DOHH2 (cell line): ENCODE measurements at regions not wholly inside any gene's neighbourhood (a gene's known extent, or its start where the extent isn't known, plus 50 kb on each side); places are given as distances from the start of the nearest gene placed in this dataset.

ENCODE experiments used
- H3F3A ChIP-seq: fragments of 200-600 bp; sonication (generic), shearing (Covaris generic); 2 replicates; pipeline ENCODE4 v1.6.0; 2016; ENCODE audit warnings: antibody characterized with exemption, mild to moderate bottlenecking; ENCODE audit not compliant: control insufficient read depth, insufficient read depth
- H3K27ac ChIP-seq: fragments of 200-600 bp; sonication (generic); 2 replicates; pipeline ENCODE4 v1.5.1; 2014; ENCODE audit warnings: low read depth, mild to moderate bottlenecking, low read length, moderate library complexity
- H3K27me3 ChIP-seq: fragments of 200-600 bp; sonication (generic); 2 replicates; pipeline ENCODE4 v1.6.1; 2014; ENCODE audit warnings: mild to moderate bottlenecking, low read length, mixed read lengths; ENCODE audit not compliant: control insufficient read depth
- H3K36me3 ChIP-seq: fragments of 200-600 bp; sonication (generic); 2 replicates; pipeline ENCODE4 v1.6.1; 2014; ENCODE audit warnings: mild to moderate bottlenecking, low read length, moderate library complexity, mixed read lengths; ENCODE audit not compliant: control insufficient read depth
- H3K4me1 ChIP-seq: fragments of 200-600 bp; sonication (generic); 2 replicates; pipeline ENCODE4 v1.6.1; 2014; ENCODE audit warnings: mild to moderate bottlenecking, low read length, mixed read lengths; ENCODE audit not compliant: control insufficient read depth
- H3K4me2 ChIP-seq: fragments of 200-600 bp; sonication (generic); 2 replicates; pipeline ENCODE4 v1.6.0; 2014; ENCODE audit warnings: mild to moderate bottlenecking, low read length, moderate library complexity
- H3K4me3 ChIP-seq: fragments of 200-600 bp; sonication (generic); 2 replicates; pipeline ENCODE4 v1.5.1; 2014; ENCODE audit warnings: mild to moderate bottlenecking, low read length, mixed read lengths
- H3K79me2 ChIP-seq: fragments of 200-600 bp; sonication (generic); 2 replicates; pipeline ENCODE4 v1.6.1; 2014; ENCODE audit warnings: mild to moderate bottlenecking, low read length, mixed read lengths; ENCODE audit not compliant: control insufficient read depth
- H3K9me2 ChIP-seq: fragments of 200-600 bp; sonication (generic); replicated peaks from 2 replicates; pipeline ENCODE4 v1.6.1; 2014; ENCODE audit warnings: mild to moderate bottlenecking, low read length, mixed read lengths; ENCODE audit not compliant: control insufficient read depth
- H3K9me3 ChIP-seq: fragments of 200-600 bp; sonication (generic); 2 replicates; pipeline ENCODE4 v1.6.1; 2014; ENCODE audit warnings: antibody characterized with exemption, low read length, mixed read lengths; ENCODE audit not compliant: control insufficient read depth, insufficient read depth
- H4K20me1 ChIP-seq: fragments of 200-600 bp; sonication (generic); 2 replicates; pipeline ENCODE4 v1.6.0; 2014; ENCODE audit warnings: low read depth, mild to moderate bottlenecking, antibody characterized with exemption, low read length, moderate library complexity; ENCODE audit not compliant: control insufficient read depth, insufficient read depth
- EZH2phosphoT487 ChIP-seq: fragments of 200-600 bp; sonication (generic); IDR thresholded peaks from 2 replicates; pipeline ENCODE4 v1.6.1; 2017; ENCODE audit warnings: borderline replicate concordance, mild to moderate bottlenecking, antibody characterized with exemption, low read length, moderate library complexity, mixed read lengths
- TF ChIP-seq, protein P1 (sequence below): fragments of 200-600 bp; sonication (generic); IDR thresholded peaks from one replicate; pipeline ENCODE4 v1.5.1; 2014; ENCODE audit warnings: antibody characterized with exemption, mild to moderate bottlenecking, low read depth, low read length; ENCODE audit not compliant: poor library complexity, severe bottlenecking

GRCh38 chr14:45868863-45869262 lies 615.9 kb upstream of the MIS18BP1 start:
- Histone ChIP-seq H3K36me3 (no peaks in the 10 kb centered on the region), H3F3A (no peaks in the 10 kb centered on the region), H3K79me2 (no peaks in the 10 kb centered on the region), H3K27ac (no peak overlapping the region), H4K20me1 (no peaks in the 10 kb centered on the region), H3K4me3 (no peak overlapping the region), H3K9me3 (peaks cover 3% of the 10 kb centered on the region; the same call in 1 of the 2 replicates), H3K4me1 (no peaks in the 10 kb centered on the region), H3K9me2 (no peaks in the 10 kb centered on the region), H3K4me2 (no peak overlapping the region), H3K27me3 (no peaks in the 10 kb centered on the region)
- TF ChIP-seq, protein P1, sequence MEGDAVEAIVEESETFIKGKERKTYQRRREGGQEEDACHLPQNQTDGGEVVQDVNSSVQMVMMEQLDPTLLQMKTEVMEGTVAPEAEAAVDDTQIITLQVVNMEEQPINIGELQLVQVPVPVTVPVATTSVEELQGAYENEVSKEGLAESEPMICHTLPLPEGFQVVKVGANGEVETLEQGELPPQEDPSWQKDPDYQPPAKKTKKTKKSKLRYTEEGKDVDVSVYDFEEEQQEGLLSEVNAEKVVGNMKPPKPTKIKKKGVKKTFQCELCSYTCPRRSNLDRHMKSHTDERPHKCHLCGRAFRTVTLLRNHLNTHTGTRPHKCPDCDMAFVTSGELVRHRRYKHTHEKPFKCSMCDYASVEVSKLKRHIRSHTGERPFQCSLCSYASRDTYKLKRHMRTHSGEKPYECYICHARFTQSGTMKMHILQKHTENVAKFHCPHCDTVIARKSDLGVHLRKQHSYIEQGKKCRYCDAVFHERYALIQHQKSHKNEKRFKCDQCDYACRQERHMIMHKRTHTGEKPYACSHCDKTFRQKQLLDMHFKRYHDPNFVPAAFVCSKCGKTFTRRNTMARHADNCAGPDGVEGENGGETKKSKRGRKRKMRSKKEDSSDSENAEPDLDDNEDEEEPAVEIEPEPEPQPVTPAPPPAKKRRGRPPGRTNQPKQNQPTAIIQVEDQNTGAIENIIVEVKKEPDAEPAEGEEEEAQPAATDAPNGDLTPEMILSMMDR = no peak
- no peak for TF ChIP-seq EZH2phosphoT487

- Histone ChIP-seq H3K27ac (no peak overlapping the region), H3K4me2 (no peak overlapping the region)
- no peak for TF ChIP-seq EZH2phosphoT487
- TF ChIP-seq, protein P1 = no peak
These were observed 615.4 kb upstream of the MIS18BP1 start for GRCh38 chr14:45868377-45868776.

GRCh38 chr14:45867046-45867894 lies 614.3 kb upstream of the MIS18BP1 start:
- H3F3A ChIP-seq = no peaks in the 10 kb centered on the region
- no peaks in the 10 kb centered on the region for H4K20me1 ChIP-seq
- H3K27me3 ChIP-seq = no peaks in the 10 kb centered on the region
- H3K4me1 ChIP-seq = no peaks in the 10 kb centered on the region
- no peaks in the 10 kb centered on the region for H3K36me3 ChIP-seq
- peaks cover 3% of the 10 kb centered on the region; the same call in 1 of the 2 replicates for H3K9me3 ChIP-seq
- H3K4me3 ChIP-seq = no peak overlapping the region
- H3K79me2 ChIP-seq = no peaks in the 10 kb centered on the region
- TF ChIP-seq, protein P1 = no peak
- TF ChIP-seq EZH2phosphoT487 = no peak
- H3K4me2 ChIP-seq = no peak overlapping the region
- no peak overlapping the region for H3K27ac ChIP-seq
- no peaks in the 10 kb centered on the region for H3K9me2 ChIP-seq

More at GRCh38 chr14:45868377-45868776, 615.4 kb upstream of the MIS18BP1 start:
- Histone ChIP-seq H3K27me3 (no peaks in the 10 kb centered on the region), H4K20me1 (no peaks in the 10 kb centered on the region), H3K79me2 (no peaks in the 10 kb centered on the region), H3K4me1 (no peaks in the 10 kb centered on the region), H3K4me3 (no peak overlapping the region), H3F3A (no peaks in the 10 kb centered on the region), H3K9me2 (no peaks in the 10 kb centered on the region), H3K36me3 (no peaks in the 10 kb centered on the region), H3K9me3 (peaks cover 3% of the 10 kb centered on the region; the same call in 1 of the 2 replicates)
